Inferior parietal cortex (tissue), 1 donor: ENCODE measurements at regions not wholly inside any gene's neighbourhood (a gene's known extent, or its start where the extent isn't known, plus 50 kb on each side); places are given as distances from the start of the nearest gene placed in this dataset.
"Not testable (repeated sequence)": the region's sequence is repeated elsewhere in the genome, so short reads cannot be mapped to it uniquely, and the experiment has no call there.

Experiments
- DNase-seq: peaks from one replicate; pipeline ENCODE4 v3.0.0-alpha.2; 2016; ENCODE audit errors: extremely low spot score

DNA sequence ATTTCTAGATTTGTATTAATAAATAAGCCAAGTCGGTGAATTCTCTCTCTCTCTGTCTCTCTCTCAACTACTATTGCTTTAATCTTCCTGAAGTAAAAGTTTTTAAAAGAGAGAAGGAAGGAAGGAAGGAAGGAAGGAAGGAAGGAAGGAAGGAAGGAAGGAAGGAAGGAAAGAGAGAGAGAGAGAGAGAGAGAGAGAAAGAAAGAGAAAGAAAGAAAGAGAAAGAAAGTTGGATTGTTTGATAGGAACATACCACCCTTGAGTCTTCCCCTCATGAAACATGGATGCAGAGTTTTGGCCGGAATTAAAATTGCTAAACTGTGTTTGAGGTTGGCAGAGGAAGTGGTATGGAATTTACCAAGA, 159.9 kb upstream of the NR2F2 start:
- DNase-seq = not testable (repeated sequence)

DNA sequence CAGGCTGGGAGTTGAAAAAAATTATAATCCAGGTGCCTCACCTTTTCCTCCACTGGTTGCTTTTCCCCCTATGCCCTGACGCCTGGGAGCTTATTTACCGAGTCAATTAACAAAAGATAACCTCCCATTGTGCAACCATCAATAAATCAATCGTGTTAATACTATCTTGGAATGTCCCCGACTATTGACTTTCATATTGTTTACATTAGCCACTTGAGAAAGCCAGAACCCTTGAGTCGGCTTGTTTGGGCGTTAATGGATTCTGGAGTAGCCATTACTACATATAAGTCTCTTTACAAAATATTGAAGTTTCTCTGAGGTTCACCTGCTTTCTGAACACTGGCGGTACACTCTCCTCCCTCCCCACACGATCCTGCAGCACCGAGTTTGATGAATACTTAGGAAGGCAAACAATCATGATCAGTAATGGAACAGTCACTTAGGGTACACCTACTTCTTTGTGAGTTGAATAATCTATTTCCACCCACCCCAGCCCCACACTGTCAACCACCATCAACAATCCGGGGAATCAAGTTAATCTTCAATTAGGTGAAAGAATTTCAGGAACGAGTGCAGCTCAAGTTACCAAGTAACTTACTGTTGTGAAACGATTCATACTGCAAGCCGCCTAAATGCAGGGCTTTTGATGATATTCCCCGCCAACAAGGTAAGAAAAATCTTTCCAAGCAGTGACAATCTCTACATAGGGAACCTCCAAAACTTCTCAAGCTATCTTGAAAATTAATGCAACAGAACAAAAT, 159.3 kb upstream of the NR2F2 start:
- DNase-seq = no peak

GRCh38 chr15:96171853-96172296, 158.6 kb upstream of the NR2F2 start:
- no peak for DNase-seq

GRCh38 chr15:96172417-96172816, 158.1 kb upstream of the NR2F2 start:
- DNase-seq = no peak

- DNase-seq = no peak
Measured at GRCh38 chr15:96176831-96177230, 153.7 kb upstream of the NR2F2 start.

- no peak for DNase-seq
Measured at GRCh38 chr15:96177279-96177678, 153.2 kb upstream of the NR2F2 start.

GRCh38 chr15:96180087-96180748, 150.3 kb upstream of the NR2F2 start:
- DNase-seq = no peak

DNA sequence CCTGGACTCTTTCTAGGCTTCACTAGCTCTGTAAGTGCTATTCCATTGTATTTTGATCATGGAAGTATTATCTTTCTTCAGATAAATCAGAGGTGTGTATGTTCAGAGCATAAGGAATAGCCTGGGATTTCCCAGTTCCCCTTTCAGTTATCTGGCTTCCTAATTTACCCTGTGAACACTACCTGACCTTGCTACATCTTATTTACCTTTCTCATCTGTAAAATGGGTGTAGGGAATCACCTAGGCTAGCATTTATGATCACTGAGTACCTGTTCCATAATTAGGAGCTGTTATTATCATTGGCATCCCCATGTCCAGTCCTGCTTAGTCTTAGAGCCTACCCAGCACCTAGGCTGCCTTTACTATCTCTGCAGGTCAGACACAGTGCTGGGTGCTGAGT, 149.3 kb upstream of the NR2F2 start:
- no peak for DNase-seq

DNA sequence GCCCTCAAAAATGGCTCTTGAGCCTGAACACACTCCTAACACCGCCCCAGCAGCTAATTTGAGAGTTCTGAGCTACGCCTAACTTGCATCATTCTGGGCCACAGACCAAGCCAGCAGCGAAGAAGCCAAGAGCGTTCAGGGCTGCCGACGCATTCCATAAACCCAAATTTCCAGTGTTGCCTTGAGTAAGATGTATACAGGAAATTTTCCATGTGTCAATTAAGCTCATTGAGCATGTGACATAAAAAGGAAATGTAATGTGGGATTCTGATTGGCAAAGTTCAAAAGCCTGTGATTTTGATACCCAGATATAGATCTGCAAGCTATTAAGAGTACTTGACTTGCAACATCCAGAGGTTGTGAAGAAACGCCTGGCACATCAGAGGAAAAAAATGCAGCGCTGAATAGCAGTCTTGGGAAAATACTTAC, 148.6 kb upstream of the NR2F2 start:
- DNase-seq = no peak

GRCh38 chr15:96182736-96183513, 147.6 kb upstream of the NR2F2 start:
- DNase-seq = no peak

DNA sequence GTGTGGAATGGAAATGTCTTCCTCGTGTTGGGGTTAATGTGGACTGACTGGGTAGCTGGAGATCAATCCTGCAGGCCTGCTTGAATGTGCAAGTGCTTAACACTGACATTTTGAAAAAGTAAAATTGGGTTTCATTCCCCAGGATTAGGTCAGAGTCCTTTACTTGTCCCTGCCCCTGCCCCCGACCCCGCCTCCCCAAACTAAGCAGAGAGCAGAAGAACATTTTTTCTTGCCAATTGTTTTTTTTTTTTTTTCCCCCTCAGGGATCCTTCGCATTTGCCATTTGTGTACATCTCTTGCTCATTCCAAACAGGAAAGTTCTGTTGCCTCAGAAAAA, 147.0 kb upstream of the NR2F2 start:
- DNase-seq = no peak

- DNase-seq = no peak
Measured at GRCh38 chr15:96183867-96184266, 146.6 kb upstream of the NR2F2 start.

DNA sequence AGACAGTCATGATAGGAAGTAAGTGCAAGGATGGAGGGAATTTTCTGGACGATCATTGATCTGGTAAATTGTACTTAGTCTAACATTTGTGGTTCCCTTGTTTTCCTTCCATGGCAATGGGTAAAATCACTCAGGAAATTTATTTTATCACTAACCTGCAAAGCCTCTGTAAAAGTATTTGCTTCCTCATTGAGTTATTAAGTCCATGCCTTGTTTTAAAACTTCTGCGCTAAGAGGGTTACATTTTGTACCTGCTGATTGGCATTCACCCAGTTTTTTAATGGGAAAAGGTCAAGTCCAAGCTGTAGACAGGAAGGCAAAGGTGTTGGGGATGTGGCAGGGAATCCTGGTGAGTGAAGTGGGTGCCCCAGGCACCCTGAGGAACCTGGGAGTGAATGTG, 146.2 kb upstream of the NR2F2 start:
- DNase-seq = no peak

- no peak for DNase-seq
Measured at GRCh38 chr15:96186105-96186504, 144.4 kb upstream of the NR2F2 start.

- DNase-seq = no peak
Measured at GRCh38 chr15:96187341-96188305, 142.9 kb upstream of the NR2F2 start.

DNA sequence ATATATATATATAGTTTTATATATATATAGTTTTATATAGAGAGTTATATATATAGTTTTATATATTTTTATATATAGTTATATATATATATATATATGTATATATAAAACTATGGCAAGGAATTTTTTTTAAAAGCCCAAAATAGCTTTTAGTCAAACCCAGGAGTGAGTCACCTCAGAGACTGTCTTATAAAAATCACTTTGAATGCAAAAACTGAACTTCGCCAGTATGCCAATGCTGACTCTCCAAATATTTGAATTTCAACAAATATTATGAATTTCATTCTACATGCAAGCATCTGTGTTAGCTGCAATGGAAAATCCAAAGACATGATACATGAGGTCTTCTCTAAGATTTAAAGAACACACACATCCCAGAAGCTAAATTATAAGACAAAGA, 132.8 kb upstream of the NR2F2 start:
- DNase-seq = no peak

DNA sequence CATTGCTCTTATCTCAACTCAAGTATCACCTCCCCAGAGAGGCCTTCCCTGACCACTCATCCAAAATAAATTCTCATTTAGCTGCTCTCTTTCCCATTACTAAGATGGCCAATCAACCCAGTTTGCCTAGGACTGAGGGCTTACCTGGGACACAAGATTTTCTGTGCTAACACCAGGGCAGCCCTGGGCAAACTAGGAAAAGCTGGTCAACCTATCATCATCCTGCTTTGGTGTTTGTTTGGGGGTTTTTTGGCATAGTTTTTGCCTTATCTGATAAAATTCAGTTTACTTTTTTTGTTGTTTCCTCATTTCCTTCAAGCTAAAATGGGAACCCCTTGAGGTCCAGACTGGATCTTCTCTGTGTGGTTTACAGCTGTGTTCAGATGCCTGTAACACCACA, 131.4 kb upstream of the NR2F2 start:
- no peak for DNase-seq

DNA sequence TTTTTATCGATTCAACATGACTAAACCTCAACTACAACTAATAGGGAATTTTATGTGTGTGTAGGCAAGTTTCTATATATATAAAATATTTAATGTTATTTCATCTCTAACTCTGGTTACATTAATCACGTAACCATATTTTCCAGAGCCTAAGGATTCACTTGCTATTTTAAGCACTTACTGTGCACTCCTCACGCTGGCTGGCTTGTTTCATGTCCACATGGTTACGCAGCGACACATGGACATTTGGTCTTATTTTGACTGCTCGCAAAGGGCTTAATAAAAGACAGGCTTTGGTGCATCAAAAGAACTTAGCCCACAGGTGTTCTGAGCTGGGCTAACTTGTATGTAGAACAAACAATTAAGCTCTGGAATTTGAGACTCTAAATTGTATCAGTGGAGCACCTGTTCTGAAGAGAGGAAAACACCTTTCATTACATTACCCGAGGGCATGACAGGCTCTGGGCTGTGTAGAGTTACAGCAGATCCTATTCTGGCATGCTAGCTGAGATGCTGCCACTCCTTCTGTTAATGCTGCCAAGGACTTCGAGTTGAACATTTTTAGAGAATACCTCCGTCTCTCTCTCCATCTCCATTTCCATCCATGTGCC, 130.0 kb upstream of the NR2F2 start:
- DNase-seq = no peak

DNA sequence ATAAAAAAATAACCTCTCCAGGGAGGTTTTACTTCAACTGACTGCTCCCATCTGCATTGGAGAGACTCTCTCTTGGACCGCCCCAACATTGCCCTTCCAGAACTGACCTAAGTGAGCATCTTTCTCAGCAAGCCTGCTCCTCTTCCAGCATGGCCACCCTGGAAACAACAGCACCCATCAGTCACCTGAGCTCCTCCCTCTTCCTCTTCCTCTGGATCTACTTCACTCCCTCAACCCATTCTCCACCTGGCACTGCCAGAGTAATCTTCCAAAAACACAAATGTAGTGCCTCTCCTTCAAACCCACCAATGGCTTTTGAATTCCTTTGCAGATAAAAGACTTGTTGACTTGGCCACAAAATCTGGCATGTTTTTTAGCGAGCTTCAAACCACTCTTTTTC, 128.8 kb upstream of the NR2F2 start:
- DNase-seq = no peak

GRCh38 chr15:96205588-96205987, 124.9 kb upstream of the NR2F2 start:
- DNase-seq = not testable (repeated sequence)

GRCh38 chr15:96207377-96208006, 123.0 kb upstream of the NR2F2 start:
- DNase-seq = no peak
